HG03095 (cell line): ENCODE measurements at regions not wholly inside any gene's neighbourhood (a gene's known extent, or its start where the extent isn't known, plus 50 kb on each side); places are given as distances from the start of the nearest gene placed in this dataset.
A peak's percentile ranks its signal among the peaks of the same experiment; 100 is the strongest.

ENCODE experiments used
- ATAC-seq: cut with Tn5 transposase; IDR thresholded peaks from one replicate; pipeline ENCODE4 v1.9.1; 2021; ENCODE audit warnings: moderate library complexity; ENCODE audit not compliant: unreplicated experiment

GRCh38 chr2:180385601-180386201 is 378.6 kb upstream of the CWC22 start:
- no peak for ATAC-seq

DNA sequence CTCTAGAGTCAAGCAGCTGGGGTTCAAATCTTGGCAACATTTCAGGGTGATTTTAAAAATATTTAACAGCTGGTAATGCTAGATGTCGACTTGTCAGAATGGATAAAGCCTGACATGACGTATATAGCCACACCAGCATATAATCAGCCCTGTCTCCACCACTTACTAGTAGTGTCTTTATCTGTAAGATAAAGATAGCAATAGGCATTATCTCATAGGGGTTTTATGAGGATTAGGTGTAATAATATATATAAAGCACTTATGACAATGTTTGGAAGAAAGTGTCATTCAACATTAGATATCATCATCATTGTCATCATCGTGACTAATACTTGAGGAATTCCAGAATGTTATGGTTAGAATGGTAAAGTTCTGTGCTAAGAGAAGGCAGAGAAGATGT is 369.0 kb upstream of the CWC22 start:
- no peak for ATAC-seq

GRCh38 chr2:180374502-180375281 is 367.6 kb upstream of the CWC22 start:
- no peak for ATAC-seq

DNA sequence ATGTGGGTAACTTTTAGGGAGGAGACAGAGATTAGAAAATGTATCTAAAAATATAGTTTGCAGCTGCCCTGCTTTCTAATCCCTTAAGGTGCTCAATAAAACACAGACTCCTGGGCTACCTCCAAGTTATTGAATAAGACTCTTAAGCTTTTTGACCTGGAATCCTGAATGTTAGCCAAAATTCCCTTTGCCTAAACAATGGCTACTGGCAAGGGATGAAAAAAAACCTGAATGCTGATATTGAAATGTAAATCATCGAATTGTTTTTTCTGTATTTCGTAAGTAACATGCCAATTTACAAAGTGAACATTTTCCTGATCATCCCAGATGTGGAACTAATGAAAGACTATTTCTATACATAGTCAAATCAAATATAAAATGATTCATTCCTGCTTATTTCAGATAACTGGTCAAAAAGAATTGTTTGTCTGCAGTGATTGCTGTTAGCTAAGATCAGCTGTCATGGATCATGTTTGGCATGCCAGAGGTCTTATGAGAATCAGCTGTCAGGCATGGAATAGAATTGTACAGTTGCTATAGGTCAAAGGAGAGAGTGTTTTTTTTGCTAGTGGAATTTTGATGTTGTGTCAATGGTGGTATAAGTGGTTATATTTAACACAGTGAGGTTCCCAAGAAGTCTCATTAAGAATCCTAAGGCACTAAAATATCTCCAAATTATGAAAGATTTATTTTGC is 363.6 kb upstream of the CWC22 start:
- ATAC-seq: no peak

DNA sequence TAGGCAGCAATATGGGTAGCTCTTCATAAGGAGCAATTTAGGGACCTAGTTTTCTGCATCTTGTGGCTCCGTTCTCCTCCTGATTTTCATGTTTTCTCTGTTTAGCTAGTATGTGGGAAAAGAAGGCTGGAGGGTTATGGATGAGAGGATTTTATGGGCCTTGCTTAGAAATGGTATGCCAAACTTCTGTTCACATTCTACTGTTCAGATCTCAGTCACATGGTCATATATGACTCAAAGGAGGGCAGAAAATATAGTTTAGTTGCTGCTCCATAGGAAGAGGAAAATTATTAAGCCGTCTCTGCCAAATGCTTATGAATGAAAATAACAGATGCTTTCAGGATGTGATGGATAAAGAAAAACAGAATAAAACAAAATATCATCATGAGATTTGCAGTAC is 361.8 kb upstream of the CWC22 start:
- ATAC-seq: no peak

- no peak for ATAC-seq
These were observed 360.7 kb upstream of the CWC22 start for GRCh38 chr2:180367815-180368214.

DNA sequence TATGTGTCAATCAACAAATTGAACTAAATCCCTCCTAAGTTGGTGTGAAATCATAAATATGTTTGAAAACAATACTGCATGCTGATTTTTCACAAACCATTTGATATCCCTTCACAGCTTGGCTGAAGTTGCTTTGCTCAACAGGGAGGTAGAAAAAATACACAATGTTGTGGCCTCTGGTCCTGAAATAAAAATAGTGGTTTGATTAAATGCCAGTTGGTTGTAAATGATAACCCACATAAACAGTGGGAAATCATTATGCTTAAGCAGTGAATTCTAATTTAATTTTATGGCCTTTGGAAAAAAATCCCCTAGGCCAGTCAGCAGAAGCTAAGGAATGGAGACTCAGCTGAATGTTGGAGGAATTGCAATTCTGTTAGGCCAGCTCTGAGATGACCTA is 359.4 kb upstream of the CWC22 start:
- no peak for ATAC-seq

GRCh38 chr2:180364719-180365118 is 357.6 kb upstream of the CWC22 start:
- no peak for ATAC-seq

DNA sequence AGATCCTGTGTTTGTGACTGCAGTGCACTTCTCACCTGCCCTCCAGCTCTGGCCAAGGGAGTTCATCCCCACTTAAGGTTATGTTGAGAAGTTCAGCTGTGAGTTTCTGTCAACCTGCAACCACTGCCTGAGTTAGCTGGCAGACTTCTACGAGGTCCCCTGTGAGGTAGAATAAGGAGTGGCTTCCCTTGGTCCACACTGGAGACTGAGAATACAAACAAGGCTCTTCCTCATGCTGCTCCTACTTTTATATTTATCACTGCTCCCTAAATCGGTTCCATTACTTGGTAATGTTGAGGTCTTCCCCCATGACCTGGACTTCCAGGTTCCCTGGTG is 353.2 kb upstream of the CWC22 start:
- no peak for ATAC-seq

- peak; percentile 75 for ATAC-seq
These were observed 352.6 kb upstream of the CWC22 start for GRCh38 chr2:180359522-180360282.

GRCh38 chr2:180358458-180358857 is 351.4 kb upstream of the CWC22 start:
- no peak for ATAC-seq

- ATAC-seq: no peak
These were observed 349.6 kb upstream of the CWC22 start for GRCh38 chr2:180356676-180357075.

GRCh38 chr2:180352620-180353019 is 345.5 kb upstream of the CWC22 start:
- no peak for ATAC-seq

DNA sequence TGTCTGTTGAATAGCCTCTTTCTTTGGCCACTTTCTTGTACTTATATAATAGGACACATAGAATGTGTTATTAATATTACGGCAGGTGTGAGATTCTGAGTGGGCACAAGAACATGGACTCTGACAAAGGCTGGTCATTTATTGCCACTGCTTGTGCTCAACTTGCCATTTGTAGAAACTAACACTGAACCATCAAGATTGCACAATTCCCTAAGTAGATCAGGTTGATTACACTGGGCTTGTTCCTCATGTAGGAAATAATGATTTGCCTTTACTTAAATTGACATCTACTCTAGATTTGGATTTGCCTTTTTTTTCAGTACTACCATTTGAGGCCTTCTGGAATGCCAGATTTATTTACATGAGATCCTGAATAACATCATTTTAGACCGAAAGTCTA is 342.7 kb upstream of the CWC22 start:
- ATAC-seq: no peak

- no peak for ATAC-seq
These were observed 336.6 kb upstream of the CWC22 start for GRCh38 chr2:180343528-180344345.

DNA sequence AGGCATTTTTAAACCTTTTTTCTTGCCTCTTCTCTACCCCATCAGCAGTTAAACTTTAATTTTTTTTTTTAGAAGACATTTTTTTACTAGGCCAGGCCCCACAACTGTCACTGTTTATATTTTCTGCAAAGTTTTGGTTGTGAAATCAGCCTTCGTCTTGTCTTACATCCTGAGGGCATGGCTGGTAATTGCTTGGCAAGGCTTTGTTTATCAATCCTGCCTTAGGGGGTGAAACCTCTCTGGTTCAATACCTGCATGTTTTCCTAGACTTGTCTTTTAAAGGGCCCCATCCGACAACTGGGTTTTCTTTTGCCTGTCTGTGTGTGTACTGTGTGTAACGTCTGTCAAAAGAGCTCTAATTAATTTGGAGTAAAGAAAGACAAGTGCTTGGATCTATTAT is 330.0 kb upstream of the CWC22 start:
- ATAC-seq: no peak

GRCh38 chr2:180336550-180336949 is 329.5 kb upstream of the CWC22 start:
- ATAC-seq: no peak

GRCh38 chr2:180334514-180334913 is 327.4 kb upstream of the CWC22 start:
- ATAC-seq: peak; percentile 99

DNA sequence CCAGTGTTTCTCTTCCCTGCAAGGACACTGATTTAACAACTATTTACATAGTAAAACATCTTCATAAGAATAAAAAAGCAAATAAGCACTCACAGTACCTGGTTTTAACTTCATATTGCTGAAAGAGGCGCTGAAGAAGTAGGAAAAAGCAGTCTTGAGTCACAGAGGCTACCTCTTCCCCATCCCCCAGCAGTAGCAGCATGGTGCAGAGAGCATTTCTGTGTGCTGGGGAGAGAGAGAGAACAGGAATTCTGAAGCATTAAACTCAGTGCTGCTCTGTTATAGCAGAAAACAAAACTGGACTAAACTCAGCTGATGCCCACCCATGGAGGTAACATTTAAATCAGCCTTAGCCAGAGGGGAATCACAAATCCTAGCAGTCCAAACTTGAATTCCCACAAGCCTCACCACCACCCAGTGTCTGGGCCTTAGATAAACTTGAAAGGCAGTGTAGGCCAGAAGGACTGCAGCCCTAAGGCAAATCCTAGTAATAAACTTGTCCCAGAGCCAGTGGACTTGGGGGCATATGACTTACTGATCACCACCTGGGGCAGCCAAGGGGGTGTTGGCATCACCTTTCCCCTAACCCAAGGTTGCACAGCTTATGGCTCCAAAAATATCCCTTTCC is 321.8 kb upstream of the CWC22 start:
- no peak for ATAC-seq

- no peak for ATAC-seq
These were observed 320.1 kb upstream of the CWC22 start for GRCh38 chr2:180327185-180327584.
